ENCODE measurements at regions not wholly inside any gene's neighbourhood (a gene's known extent, or its start where the extent isn't known, plus 50 kb on each side); places are given as distances from the start of the nearest gene placed in this dataset.

DNA sequence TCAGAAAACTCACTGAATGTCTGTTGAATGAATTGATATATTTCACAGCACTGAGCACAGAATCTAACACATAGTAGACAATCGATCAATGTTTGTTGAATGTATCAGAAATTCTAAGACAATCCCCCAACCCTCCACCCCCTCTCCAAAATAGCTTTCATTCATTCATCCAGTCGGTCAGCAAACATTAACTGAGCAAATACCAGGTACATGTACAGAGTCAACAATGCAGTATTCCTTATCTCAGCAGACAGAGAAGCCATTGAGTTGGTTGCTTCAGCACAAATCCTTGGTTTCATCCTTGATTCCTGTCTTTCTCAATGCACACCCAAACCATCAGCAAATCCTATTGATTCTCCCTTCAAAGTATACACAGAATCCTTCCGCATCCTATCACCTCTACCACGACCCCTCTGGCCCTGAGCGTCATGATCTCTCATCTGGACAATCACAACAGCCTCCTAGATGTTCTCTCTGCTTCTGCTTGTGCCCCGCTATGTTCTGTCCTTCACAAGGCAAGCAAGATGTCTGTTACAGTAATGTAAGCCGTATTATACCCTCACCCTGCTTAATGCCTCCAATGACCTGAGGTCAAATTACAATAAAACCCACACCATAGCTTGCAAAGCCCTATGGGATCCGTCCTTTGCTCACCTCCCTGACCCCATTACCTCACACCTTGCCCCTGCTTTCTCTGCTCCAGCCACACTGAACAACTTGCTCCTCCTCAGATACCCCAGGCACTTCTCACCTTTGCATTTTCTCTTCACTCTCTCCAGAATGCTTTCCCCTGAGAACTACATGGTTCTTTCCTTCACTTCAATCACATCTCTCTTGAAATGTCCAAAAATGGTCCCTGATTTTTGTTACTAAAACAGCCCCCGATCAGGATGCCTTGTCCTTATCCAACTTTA lies 738.1 kb upstream of the TBX3 start:
- TF ChIP-seq EZH2 (IDR thresholded peaks at IDR 0.05; ENCODE audit: insufficient read depth, poor library complexity, severe bottlenecking) (no peak), EZH2phosphoT487 (IDR thresholded peaks at IDR 0.05; ENCODE audit: insufficient read depth, low read depth) (no peak)

Measured in GM23248 (cell line).